Mucosa of rectum (tissue), 2 donors: ENCODE measurements at regions not wholly inside any gene's neighbourhood (a gene's known extent, or its start where the extent isn't known, plus 50 kb on each side); places are given as distances from the start of the nearest gene placed in this dataset.
A peak's percentile ranks its signal among the peaks of the same experiment; 100 is the strongest.

Experiments used
- H3K27ac ChIP-seq, 2 donors: one replicate each; pipeline ENCODE4 v1.7.0; 2013; ENCODE audit warnings: inconsistent platforms in 2 of 2, low read depth in 2 of 2, low read length in 2 of 2
- H3K27me3 ChIP-seq, 2 donors: one replicate each; pipeline ENCODE4 v1.7.0; 2013; ENCODE audit warnings: low read length in 2 of 2; ENCODE audit not compliant: control insufficient read depth in 2 of 2, insufficient read depth in 2 of 2
- H3K36me3 ChIP-seq, 2 donors: one replicate each; pipeline ENCODE4 v1.7.0; 2013; ENCODE audit warnings: low read length in 2 of 2; ENCODE audit not compliant: control insufficient read depth in 2 of 2, insufficient read depth in 2 of 2
- H3K4me1 ChIP-seq, 2 donors: one replicate each; pipeline ENCODE4 v1.7.0; 2013; ENCODE audit warnings: low read length in 2 of 2, mild to moderate bottlenecking in 1 of 2; ENCODE audit not compliant: control insufficient read depth in 2 of 2, insufficient read depth in 2 of 2
- H3K4me3 ChIP-seq, 2 donors: one replicate each; pipeline ENCODE4 v1.7.0; 2013; ENCODE audit warnings: low read length in 2 of 2
- H3K9ac ChIP-seq, 2 donors: one replicate each; pipeline ENCODE4 v1.7.0; 2013; ENCODE audit warnings: low read length in 2 of 2, low read depth in 1 of 2, mild to moderate bottlenecking in 1 of 2
- H3K9me3 ChIP-seq, 2 donors: one replicate each; pipeline ENCODE4 v1.7.0; 2013; ENCODE audit warnings: low read length in 2 of 2; ENCODE audit not compliant: control insufficient read depth in 2 of 2
- donor health status: healthy.
- donor health status: Normal muscosa, but diverticular disease.

GRCh38 chr17:77429369-77429968, 288.7 kb downstream of the SEC14L1 start:
- peaks cover 0 to 3% of the 10 kb centered on the region in 2 donors for H3K36me3 ChIP-seq
- peaks cover 50 to 58% of the 10 kb centered on the region in 2 donors for H3K4me1 ChIP-seq
- no peaks in the 10 kb centered on the region for H3K27me3 ChIP-seq
- H3K4me3 ChIP-seq, result no peak overlapping the region
- no peaks in the 10 kb centered on the region for H3K9me3 ChIP-seq
- peak overlapping the region; percentile 68 to 70 for H3K27ac ChIP-seq
- peak overlapping the region; percentile 9 to 26 for H3K9ac ChIP-seq

- Histone ChIP-seq H3K36me3 (peaks cover 0 to 3% of the 10 kb centered on the region in 2 donors), H3K9me3 (no peaks in the 10 kb centered on the region), H3K27me3 (no peaks in the 10 kb centered on the region), H3K27ac (peak overlapping the region; percentile 68 to 70), H3K4me3 (peak overlapping the region in 1 of 2 donors; percentile 7), H3K9ac (peak overlapping the region; percentile 9 to 26), H3K4me1 (peaks cover 54 to 56% of the 10 kb centered on the region in 2 donors)
These were observed 289.4 kb downstream of the SEC14L1 start for GRCh38 chr17:77429969-77430752.

GRCh38 chr17:77432034-77432661, 291.4 kb downstream of the SEC14L1 start:
- H3K4me3 ChIP-seq, result no peak overlapping the region
- peaks cover 2 to 3% of the 10 kb centered on the region in 2 donors for H3K36me3 ChIP-seq
- no peaks in the 10 kb centered on the region for H3K27me3 ChIP-seq
- no peaks in the 10 kb centered on the region for H3K9me3 ChIP-seq
- no peak overlapping the region for H3K9ac ChIP-seq
- no peak overlapping the region for H3K27ac ChIP-seq
- H3K4me1 ChIP-seq, result peaks cover 47 to 57% of the 10 kb centered on the region in 2 donors

GRCh38 chr17:77432742-77433141, 292.0 kb downstream of the SEC14L1 start:
- Histone ChIP-seq H3K27ac (no peak overlapping the region), H3K4me3 (no peak overlapping the region), H3K36me3 (peaks cover 2 to 3% of the 10 kb centered on the region in 2 donors), H3K27me3 (no peaks in the 10 kb centered on the region), H3K4me1 (peaks cover 44 to 57% of the 10 kb centered on the region in 2 donors), H3K9me3 (no peaks in the 10 kb centered on the region), H3K9ac (no peak overlapping the region)

- no peak overlapping the region for H3K4me3 ChIP-seq
- H3K27me3 ChIP-seq, result no peaks in the 10 kb centered on the region
- H3K9ac ChIP-seq, result peak overlapping the region in 1 of 2 donors; percentile 24
- no peaks in the 10 kb centered on the region for H3K9me3 ChIP-seq
- peak overlapping the region in 1 of 2 donors; percentile 38 for H3K27ac ChIP-seq
- peaks cover 2 to 3% of the 10 kb centered on the region in 2 donors for H3K36me3 ChIP-seq
- H3K4me1 ChIP-seq, result peaks cover 44 to 57% of the 10 kb centered on the region in 2 donors
These were observed 292.8 kb downstream of the SEC14L1 start for GRCh38 chr17:77433385-77434135.

- H3K9ac ChIP-seq, result peak overlapping the region in 1 of 2 donors; percentile 24
- peak overlapping the region in 1 of 2 donors; percentile 38 for H3K27ac ChIP-seq
These were observed 293.7 kb downstream of the SEC14L1 start for GRCh38 chr17:77434136-77435114.

GRCh38 chr17:77435272-77436057, 294.7 kb downstream of the SEC14L1 start:
- no peaks in the 10 kb centered on the region for H3K27me3 ChIP-seq
- peaks cover 2 to 3% of the 10 kb centered on the region in 2 donors for H3K36me3 ChIP-seq
- H3K4me3 ChIP-seq, result no peak overlapping the region
- H3K9me3 ChIP-seq, result no peaks in the 10 kb centered on the region
- H3K27ac ChIP-seq, result no peak overlapping the region
- no peak overlapping the region for H3K9ac ChIP-seq
- peaks cover 38 to 60% of the 10 kb centered on the region in 2 donors for H3K4me1 ChIP-seq

More at GRCh38 chr17:77434136-77435114, 293.7 kb downstream of the SEC14L1 start:
- Histone ChIP-seq H3K27me3 (no peaks in the 10 kb centered on the region), H3K9me3 (no peaks in the 10 kb centered on the region), H3K4me1 (peaks cover 44 to 63% of the 10 kb centered on the region in 2 donors), H3K4me3 (no peak overlapping the region), H3K36me3 (peaks cover 2 to 3% of the 10 kb centered on the region in 2 donors)

- Histone ChIP-seq H3K4me3 (no peak overlapping the region), H3K27ac (peak overlapping the region in 1 of 2 donors; percentile 38), H3K9me3 (no peaks in the 10 kb centered on the region), H3K4me1 (peaks cover 43 to 65% of the 10 kb centered on the region in 2 donors), H3K27me3 (no peaks in the 10 kb centered on the region), H3K9ac (no peak overlapping the region), H3K36me3 (peaks cover 2 to 3% of the 10 kb centered on the region in 2 donors)
These were observed 295.3 kb downstream of the SEC14L1 start for GRCh38 chr17:77436058-77436442.
